Activated B cell treated with CpG ODN at 0.5 μM for 24 hours (primary cell): ENCODE measurements at regions not wholly inside any gene's neighbourhood (a gene's known extent, or its start where the extent isn't known, plus 50 kb on each side); places are given as distances from the start of the nearest gene placed in this dataset.

ENCODE experiments used
- ATAC-seq: fragments of 200-7000 bp; cut with Tn5 transposase; one replicate; pipeline ENCODE4 v1.10.0; 2021; ENCODE audit warnings: low read depth, mild to moderate bottlenecking, moderate library complexity
- CTCF ChIA-PET: fragments of 350-600 bp; sonication (Branson Sonifier 250); formaldehyde crosslinking; loops from one replicate; lab custom pipeline; 2021; ENCODE audit warnings: antibody characterized with exemption; lab: Charles Lee
- POLR2A ChIA-PET: fragments of 350-600 bp; sonication (Branson Sonifier 250); formaldehyde crosslinking; loops from one replicate; lab custom pipeline; 2021; ENCODE audit warnings: antibody characterized with exemption; lab: Charles Lee
- DNase-seq: peaks from one replicate; pipeline ENCODE4 v3.0.0; 2022
- H3K27ac Mint-ChIP-seq: one replicate; pipeline ENCODE4 v1.8.0; 2020; ENCODE audit warnings: mixed read lengths
- H3K27me3 Mint-ChIP-seq: one replicate; pipeline ENCODE4 v1.8.0; 2021; ENCODE audit warnings: mixed read lengths
- H3K36me3 Mint-ChIP-seq: one replicate; pipeline ENCODE4 v1.8.0; 2021; ENCODE audit warnings: low read depth, mixed read lengths
- H3K4me1 Mint-ChIP-seq: one replicate; pipeline ENCODE4 v1.8.0; 2021; ENCODE audit warnings: mixed read lengths
- H3K4me3 Mint-ChIP-seq: one replicate; pipeline ENCODE4 v1.8.0; 2020; ENCODE audit warnings: mild to moderate bottlenecking, mixed read lengths
- H3K9me3 Mint-ChIP-seq: one replicate; pipeline ENCODE4 v1.8.0; 2020; ENCODE audit warnings: mixed read lengths
- CTCF ChIP-seq: fragments of 200-600 bp; IDR thresholded peaks from one replicate; pipeline ENCODE4 v1.8.0; 2022; ENCODE audit warnings: antibody characterized with exemption, mild to moderate bottlenecking
- intact Hi-C: fragments of 100-400 bp; cut with micrococcal nuclease; formaldehyde crosslinking; loops from one replicate; pipeline ENCODE4 v1.15.1; 2024

DNA sequence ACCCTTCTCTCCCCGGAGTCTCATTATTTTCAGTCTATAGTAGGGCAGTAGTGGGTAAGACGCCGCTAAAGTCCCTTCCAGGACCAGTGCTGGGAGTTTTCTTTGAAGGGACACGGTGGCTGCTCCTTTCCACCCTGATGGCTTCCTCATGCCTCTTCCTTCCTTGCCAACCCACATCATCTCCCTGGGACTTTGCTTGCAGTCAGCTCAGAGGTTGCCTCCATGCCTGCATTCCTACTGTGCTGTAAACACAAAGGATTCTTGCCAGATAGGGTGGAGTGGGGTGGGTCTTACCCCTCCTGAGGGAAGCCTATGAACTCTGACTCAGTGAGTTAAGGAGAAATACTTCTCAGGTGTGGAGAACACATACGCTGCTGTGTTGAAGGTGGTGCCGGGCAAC lies 59.9 kb upstream of the IGFBP3 start:
- Mint-ChIP-seq H3K4me1 (no peaks in the 10 kb centered on the region), H3K36me3 (no peaks in the 10 kb centered on the region), H3K27ac (no peak overlapping the region), H3K27me3 (peaks cover 2% of the 10 kb centered on the region), H3K9me3 (peaks cover 2% of the 10 kb centered on the region), H3K4me3 (no peak overlapping the region)
- DNase-seq = no peak
- no peak for TF ChIP-seq CTCF
- intact Hi-C loops = no loop called here
- POLR2A ChIA-PET = no interaction called here
- ATAC-seq = no peak
- CTCF ChIA-PET = no interaction called here

- Mint-ChIP-seq H3K27me3 (peaks cover 2% of the 10 kb centered on the region), H3K4me3 (no peak overlapping the region), H3K9me3 (peaks cover 2% of the 10 kb centered on the region), H3K4me1 (no peaks in the 10 kb centered on the region), H3K36me3 (no peaks in the 10 kb centered on the region), H3K27ac (no peak overlapping the region)
- POLR2A ChIA-PET = no interaction called here
- ATAC-seq (no peak), DNase-seq (no peak)
- CTCF ChIA-PET = no interaction called here
- no peak for TF ChIP-seq CTCF
- intact Hi-C loops = no loop called here
These were observed 59.3 kb upstream of the IGFBP3 start for GRCh38 chr7:45980181-45980905.

GRCh38 chr7:45979275-45980180 lies 58.5 kb upstream of the IGFBP3 start:
- no peaks in the 10 kb centered on the region for H3K36me3 Mint-ChIP-seq
- H3K27me3 Mint-ChIP-seq = no peaks in the 10 kb centered on the region
- ChIA-PET CTCF (no interaction called here), POLR2A (no interaction called here)
- no peaks in the 10 kb centered on the region for H3K4me1 Mint-ChIP-seq
- peaks cover 2% of the 10 kb centered on the region for H3K9me3 Mint-ChIP-seq
- no peak overlapping the region for H3K27ac Mint-ChIP-seq
- DNase-seq (no peak), ATAC-seq (no peak)
- no peak for TF ChIP-seq CTCF
- H3K4me3 Mint-ChIP-seq = no peak overlapping the region
- intact Hi-C loops = no loop called here

- no peak overlapping the region for H3K27ac Mint-ChIP-seq
- H3K9me3 Mint-ChIP-seq = peaks cover 2% of the 10 kb centered on the region
- intact Hi-C loops = no loop called here
- no peak for DNase-seq
- ChIA-PET POLR2A (no interaction called here), CTCF (no interaction called here)
- ATAC-seq = no peak
- H3K27me3 Mint-ChIP-seq = no peaks in the 10 kb centered on the region
- no peak for TF ChIP-seq CTCF
- H3K4me3 Mint-ChIP-seq = no peak overlapping the region
- H3K4me1 Mint-ChIP-seq = no peaks in the 10 kb centered on the region
- no peaks in the 10 kb centered on the region for H3K36me3 Mint-ChIP-seq
These were observed 57.7 kb upstream of the IGFBP3 start for GRCh38 chr7:45978731-45979211.

- ATAC-seq = no peak
These were observed 57.1 kb upstream of the IGFBP3 start for GRCh38 chr7:45978010-45978681.

More at GRCh38 chr7:45978010-45978681, 57.1 kb upstream of the IGFBP3 start:
- no peaks in the 10 kb centered on the region for H3K36me3 Mint-ChIP-seq
- intact Hi-C loops = no loop called here
- H3K9me3 Mint-ChIP-seq = peaks cover 2% of the 10 kb centered on the region
- POLR2A ChIA-PET = no interaction called here
- no peak for TF ChIP-seq CTCF
- no peaks in the 10 kb centered on the region for H3K4me1 Mint-ChIP-seq
- no peak overlapping the region for H3K4me3 Mint-ChIP-seq
- DNase-seq = no peak
- CTCF ChIA-PET = no interaction called here
- H3K27me3 Mint-ChIP-seq = no peaks in the 10 kb centered on the region
- H3K27ac Mint-ChIP-seq = no peak overlapping the region
